HEK293 (cell line): ENCODE measurements at regions not wholly inside any gene's neighbourhood (a gene's known extent, or its start where the extent isn't known, plus 50 kb on each side); places are given as distances from the start of the nearest gene placed in this dataset.

Experiments
- CTCF ChIA-PET: fragments of 350-600 bp; formaldehyde crosslinking; extraction: SDS; loops from one replicate; lab custom pipeline; 2021; ENCODE audit warnings: antibody characterized with exemption; lab: Yijun Ruan, JAX
- POLR2A ChIA-PET: fragments of 300-600 bp; formaldehyde crosslinking; extraction: SDS; loops from one replicate; lab custom pipeline; 2020; ENCODE audit warnings: antibody characterized with exemption, inconsistent platforms; lab: Yijun Ruan, JAX
- H3K27ac ChIP-seq: fragments of 200-500 bp; sonication (Bioruptor generic); 2 replicates; pipeline ENCODE4 v1.5.1; 2014; ENCODE audit warnings: low read depth, low read length, control low read depth, inconsistent platforms; ENCODE audit errors: extremely low read depth
- H3K36me3 ChIP-seq, 2 experiments: fragments of 200-500 bp in 1 of 2; sonication (Bioruptor generic) in 1 of 2; 1 replicate in 1 of 2; 2 replicates in 1 of 2; pipeline ENCODE4 v1.5.1; 2014 to 2017; ENCODE audit warnings: inconsistent platforms in 2 of 2, low read length in 2 of 2; ENCODE audit not compliant: control insufficient read depth in 2 of 2, insufficient read depth in 1 of 2
- H3K4me1 ChIP-seq: fragments of 200-500 bp; sonication (Bioruptor generic); 2 replicates; pipeline ENCODE4 v1.5.1; 2014; ENCODE audit warnings: mild to moderate bottlenecking, low read length, inconsistent platforms; ENCODE audit not compliant: control insufficient read depth, insufficient read depth
- H3K4me3 ChIP-seq: 2 replicates; pipeline ENCODE4 v1.5.1; 2011; ENCODE audit warnings: low read depth, mild to moderate bottlenecking, control low read depth, low read length, moderate library complexity
- H3K9me3 ChIP-seq: fragments of 200-500 bp; sonication (Bioruptor generic); 2 replicates; pipeline ENCODE4 v1.5.1; 2014; ENCODE audit warnings: low read depth, low read length, inconsistent platforms; ENCODE audit not compliant: control insufficient read depth, insufficient read depth
- ATF2 ChIP-seq: fragments of 450-650 bp; formaldehyde crosslinking; IDR thresholded peaks from 2 replicates; pipeline ENCODE4 v1.5.1; 2016; ENCODE audit warnings: missing biosample characterization, missing genetic modification characterization, low read depth
- BCL11B ChIP-seq: fragments of 450-650 bp; formaldehyde crosslinking; IDR thresholded peaks from 2 replicates; pipeline ENCODE4 v1.5.1; 2016; ENCODE audit warnings: low read depth, missing biosample characterization, missing genetic modification characterization
- MYNN ChIP-seq: fragments of 450-650 bp; formaldehyde crosslinking; IDR thresholded peaks from 2 replicates; pipeline ENCODE4 v1.5.1; 2016; ENCODE audit warnings: missing biosample characterization, missing genetic modification characterization, borderline replicate concordance
- OVOL3 ChIP-seq: fragments of 450-650 bp; formaldehyde crosslinking; IDR thresholded peaks from 2 replicates; pipeline ENCODE4 v1.5.1; 2016; ENCODE audit warnings: missing biosample characterization, missing genetic modification characterization
- PRDM10 ChIP-seq: fragments of 450-650 bp; formaldehyde crosslinking; IDR thresholded peaks from 2 replicates; pipeline ENCODE4 v1.5.1; 2016; ENCODE audit warnings: missing biosample characterization, missing genetic modification characterization
- PRDM2 ChIP-seq: fragments of 450-650 bp; formaldehyde crosslinking; IDR thresholded peaks from 2 replicates; pipeline ENCODE4 v1.5.1; 2016; ENCODE audit warnings: missing biosample characterization, missing genetic modification characterization, borderline replicate concordance
- TRIM28 ChIP-seq: IDR thresholded peaks from 2 replicates; pipeline ENCODE4 v1.6.1; 2011; ENCODE audit warnings: low read length, control low read depth, borderline replicate concordance
- ZBTB1 ChIP-seq: fragments of 450-650 bp; formaldehyde crosslinking; IDR thresholded peaks from 2 replicates; pipeline ENCODE4 v1.5.1; 2016; ENCODE audit warnings: missing biosample characterization, missing genetic modification characterization
- ZBTB26 ChIP-seq: fragments of 450-650 bp; formaldehyde crosslinking; optimal IDR thresholded peaks from 2 replicates; pipeline ENCODE3; 2016; ENCODE audit warnings: missing biosample characterization, mild to moderate bottlenecking, missing genetic modification characterization
- ZNF148 ChIP-seq: fragments of 450-650 bp; formaldehyde crosslinking; IDR thresholded peaks from 2 replicates; pipeline ENCODE4 v1.5.0; 2017; ENCODE audit warnings: missing biosample characterization, missing genetic modification characterization, borderline replicate concordance
- ZNF19 ChIP-seq: fragments of 450-650 bp; formaldehyde crosslinking; IDR thresholded peaks from 2 replicates; pipeline ENCODE4; 2016; ENCODE audit warnings: missing biosample characterization, missing genetic modification characterization, low read depth
- ZNF2 ChIP-seq: fragments of 450-650 bp; formaldehyde crosslinking; IDR thresholded peaks from 2 replicates; pipeline ENCODE4 v1.5.1; 2016; ENCODE audit warnings: missing biosample characterization, missing genetic modification characterization
- ZNF274 ChIP-seq, 2 experiments: fragments of 200-500 bp in 1 of 2; fragments of 450-650 bp in 1 of 2; sonication (Bioruptor generic) in 1 of 2; formaldehyde crosslinking in 1 of 2; IDR thresholded peaks; 2 replicates each; pipeline versions ENCODE4 v1.5.1 to v1.6.1; 2014 to 2016; ENCODE audit warnings: borderline replicate concordance in 1 of 2, inconsistent platforms in 1 of 2, low read length in 1 of 2, missing biosample characterization in 1 of 2, missing genetic modification characterization in 1 of 2
- ZNF449 ChIP-seq: fragments of 450-650 bp; formaldehyde crosslinking; IDR thresholded peaks from 2 replicates; pipeline ENCODE4 v1.5.1; 2017; ENCODE audit warnings: missing biosample characterization, mild to moderate bottlenecking, missing genetic modification characterization, moderate library complexity
- ZNF747 ChIP-seq: fragments of 450-650 bp; formaldehyde crosslinking; IDR thresholded peaks from 2 replicates; pipeline ENCODE4 v1.5.1; 2016; ENCODE audit warnings: missing biosample characterization, missing genetic modification characterization
- ZNF785 ChIP-seq: fragments of 450-650 bp; formaldehyde crosslinking; IDR thresholded peaks from 2 replicates; pipeline ENCODE4 v1.5.1; 2016; ENCODE audit warnings: missing biosample characterization, missing genetic modification characterization
- ZSCAN30 ChIP-seq: fragments of 450-650 bp; IDR thresholded peaks from 2 replicates; pipeline ENCODE4 v1.5.1; 2018; ENCODE audit warnings: missing biosample characterization, mild to moderate bottlenecking, missing genetic modification characterization, moderate library complexity
- ZSCAN5A ChIP-seq: fragments of 450-650 bp; formaldehyde crosslinking; IDR thresholded peaks from 2 replicates; pipeline ENCODE4 v1.5.1; 2016; ENCODE audit warnings: missing biosample characterization, missing genetic modification characterization

GRCh38 chr2:106316915-106317314 is 122.8 kb upstream of the UXS1 start (continued):
- TF ChIP-seq ZNF148 (tag by site-specific recombination) (no peak), ZSCAN5A (tag by site-specific recombination) (no peak), ATF2 (tag by site-specific recombination) (no peak), ZNF449 (tag by site-specific recombination) (no peak), OVOL3 (tag by site-specific recombination) (no peak), ZNF274 (IDR thresholded peaks at IDR 0.05; ENCODE audit: low read length) (no peak), ZNF274 (tag by site-specific recombination; IDR thresholded peaks at IDR 0.05; ENCODE audit: borderline replicate concordance) (no peak)

GRCh38 chr2:106314444-106314843 is 120.3 kb upstream of the UXS1 start:
- no peaks in the 10 kb centered on the region for H3K36me3 ChIP-seq
- CTCF ChIA-PET = no interaction called here
- POLR2A ChIA-PET = no interaction called here
- H3K9me3 ChIP-seq = no peaks in the 10 kb centered on the region
- H3K27ac ChIP-seq = no peak overlapping the region
- no peak overlapping the region for H3K4me3 ChIP-seq
- no peaks in the 10 kb centered on the region for H3K4me1 ChIP-seq
- TF ChIP-seq ZNF19 (tag by site-specific recombination) (no peak), ZSCAN30 (no peak), TRIM28 (no peak), PRDM2 (no peak), PRDM10 (tag by site-specific recombination) (no peak), ZNF747 (no peak), ZBTB26 (tag by site-specific recombination) (no peak), MYNN (tag by site-specific recombination) (no peak), ZNF2 (tag by site-specific recombination) (no peak), BCL11B (tag by site-specific recombination) (no peak), ZNF785 (tag by site-specific recombination) (no peak), ZBTB1 (no peak)
